H1 (cell line): ENCODE measurements at regions not wholly inside any gene's neighbourhood (a gene's known extent, or its start where the extent isn't known, plus 50 kb on each side); places are given as distances from the start of the nearest gene placed in this dataset.

Source experiments
- CTCF ChIA-PET: fragments of 300-600 bp; sonication (Branson Sonifier 250); formaldehyde crosslinking; loops from one replicate; lab custom pipeline; 2021; ENCODE audit not compliant: partially characterized antibody; lab: Charles Lee
- POLR2A ChIA-PET: fragments of 300-600 bp; sonication (Branson Sonifier 250); formaldehyde crosslinking; loops from one replicate; lab custom pipeline; 2021; ENCODE audit warnings: inconsistent platforms; ENCODE audit not compliant: partially characterized antibody; lab: Charles Lee
- DNase-seq, 2 experiments: peaks; one replicate each; pipeline versions ENCODE4 v3.0.0 to v3.0.0-alpha.2; 2010 to 2022; ENCODE audit warnings: low spot score in 2 of 2, low read depth in 1 of 2, mixed read lengths in 1 of 2
- FAIRE-seq: peaks from 2 replicates; lab custom pipeline; 2011; peaks lifted over from hg19 to GRCh38; lab: Jason Lieb, UNC
- H2AFZ ChIP-seq: 2 replicates; pipeline ENCODE4 v1.8.1; 2012; ENCODE audit warnings: low read length, inconsistent platforms
- H2AK5ac ChIP-seq: 2 replicates; pipeline ENCODE4 v1.6.1; 2013; ENCODE audit warnings: low read depth, low read length
- H2BK120ac ChIP-seq: replicated peaks from 2 replicates; pipeline ENCODE3; 2013; ENCODE audit warnings: low read depth, low read length, inconsistent platforms
- H2BK12ac ChIP-seq: 2 replicates; pipeline ENCODE4 v1.6.1; 2013; ENCODE audit warnings: low read depth, low read length
- H2BK15ac ChIP-seq: 2 replicates; pipeline ENCODE4 v1.6.1; 2013; ENCODE audit warnings: low read length
- H2BK20ac ChIP-seq: 2 replicates; pipeline ENCODE4 v1.6.1; 2013; ENCODE audit warnings: low read length
- H2BK5ac ChIP-seq: 2 replicates; pipeline ENCODE4 v1.6.1; 2013; ENCODE audit warnings: low read depth, low read length
- H3K14ac ChIP-seq: 2 replicates; pipeline ENCODE4 v1.6.1; 2013; ENCODE audit warnings: inconsistent platforms; ENCODE audit not compliant: insufficient read length
- H3K18ac ChIP-seq: 2 replicates; pipeline ENCODE4 v1.6.1; 2013; ENCODE audit warnings: low read length; ENCODE audit errors: extremely low read depth
- H3K23ac ChIP-seq: 2 replicates; pipeline ENCODE4 v1.6.1; 2013; ENCODE audit warnings: inconsistent platforms; ENCODE audit not compliant: insufficient read length
- H3K23me2 ChIP-seq: 2 replicates; pipeline ENCODE4 v1.6.1; 2013; ENCODE audit warnings: low read depth, low read length
- H3K27ac ChIP-seq: 2 replicates; pipeline ENCODE4 v1.6.1; 2011; ENCODE audit warnings: low read depth, low read length, inconsistent platforms
- H3K27me3 ChIP-seq, 4 experiments: replicated peaks in 1 of 4; 1 replicate in 1 of 4; 2 replicates in 3 of 4; pipeline versions ENCODE4 v1.6.1 to v1.8.1; 2011 to 2013; ENCODE audit warnings: low read length in 3 of 4, mild to moderate bottlenecking in 3 of 4, inconsistent platforms in 2 of 4, mixed read lengths in 2 of 4, moderate library complexity in 1 of 4; ENCODE audit not compliant: control insufficient read depth in 3 of 4, insufficient read depth in 3 of 4; ENCODE audit errors: extremely low read depth in 1 of 4
- H3K36me3 ChIP-seq, 4 experiments: 2 replicates each; pipeline versions ENCODE4 v1.6.1 to v1.8.1; 2011 to 2013; ENCODE audit warnings: mild to moderate bottlenecking in 4 of 4, low read length in 3 of 4, moderate library complexity in 2 of 4, control low read depth in 1 of 4, inconsistent platforms in 1 of 4; ENCODE audit not compliant: insufficient read depth in 4 of 4, control insufficient read depth in 2 of 4
- H3K4ac ChIP-seq: replicated peaks from 2 replicates; pipeline ENCODE3; 2013; ENCODE audit warnings: low read length, low read depth, mixed read lengths, inconsistent platforms; ENCODE audit not compliant: insufficient read length
- H3K4me1 ChIP-seq, 4 experiments: replicated peaks in 1 of 4; 1 replicate in 1 of 4; 2 replicates in 3 of 4; pipeline versions ENCODE4 v1.6.1 to v1.8.1; 2011 to 2013; ENCODE audit warnings: low read length in 3 of 4, inconsistent platforms in 2 of 4, mixed read lengths in 1 of 4; ENCODE audit not compliant: insufficient read depth in 4 of 4, control insufficient read depth in 3 of 4
- H3K4me2 ChIP-seq, 2 experiments: 2 replicates each; pipeline versions ENCODE4 v1.6.1 to v1.8.1; 2011 to 2013; ENCODE audit warnings: low read depth in 2 of 2, low read length in 2 of 2, control low read depth in 1 of 2, inconsistent platforms in 1 of 2, mild to moderate bottlenecking in 1 of 2; ENCODE audit not compliant: insufficient read depth in 1 of 2
- H3K4me3 ChIP-seq, 4 experiments: fragments of 200-600, 300-600 bp in 1 of 4; sonication (generic), shearing (Covaris generic), sonication (Bioruptor Twin) in 1 of 4; 2 replicates each; pipeline versions ENCODE4 v1.5.1 to v1.8.1; 2011 to 2016; ENCODE audit warnings: low read length in 4 of 4, low read depth in 3 of 4, control low read depth in 2 of 4, inconsistent platforms in 2 of 4, mild to moderate bottlenecking in 2 of 4, mixed read lengths in 1 of 4, moderate library complexity in 1 of 4; ENCODE audit not compliant: insufficient read depth in 2 of 4; ENCODE audit errors: extremely low read depth in 1 of 4
- H3K56ac ChIP-seq: replicated peaks from 2 replicates; pipeline ENCODE3; 2013; ENCODE audit warnings: low read depth, mild to moderate bottlenecking, mixed read lengths, low read length, inconsistent platforms; ENCODE audit not compliant: insufficient read length
- H3K79me1 ChIP-seq: 2 replicates; pipeline ENCODE4 v1.6.1; 2013; ENCODE audit warnings: low read depth, low read length, control low read depth
- H3K79me2 ChIP-seq, 2 experiments: 2 replicates each; pipeline versions ENCODE4 v1.6.1 to v1.8.1; 2012 to 2013; ENCODE audit warnings: low read length in 2 of 2, mild to moderate bottlenecking in 2 of 2, inconsistent platforms in 1 of 2; ENCODE audit not compliant: insufficient read depth in 2 of 2, control insufficient read depth in 1 of 2
- H3K9ac ChIP-seq, 4 experiments: replicated peaks in 1 of 4; 1 replicate in 1 of 4; 2 replicates in 3 of 4; pipeline versions ENCODE4 v1.6.1 to v1.8.1; 2011 to 2013; ENCODE audit warnings: low read depth in 3 of 4, low read length in 3 of 4, control low read depth in 2 of 4, mild to moderate bottlenecking in 2 of 4, moderate library complexity in 2 of 4, inconsistent platforms in 1 of 4; ENCODE audit errors: extremely low read depth in 1 of 4
- H3K9me3 ChIP-seq, 2 experiments: 2 replicates each; pipeline versions ENCODE4 v1.6.1 to v1.8.1; 2012 to 2013; ENCODE audit warnings: mild to moderate bottlenecking in 2 of 2, moderate library complexity in 2 of 2, control low read depth in 1 of 2, inconsistent platforms in 1 of 2, low read depth in 1 of 2, low read length in 1 of 2, mixed read lengths in 1 of 2; ENCODE audit not compliant: insufficient read depth in 2 of 2
- H4K20me1 ChIP-seq, 2 experiments: replicated peaks in 1 of 2; 2 replicates each; pipeline versions ENCODE3 to v1.8.1; 2011 to 2013; ENCODE audit warnings: inconsistent platforms in 2 of 2, low read length in 2 of 2, mild to moderate bottlenecking in 1 of 2; ENCODE audit not compliant: insufficient read depth in 2 of 2, control insufficient read depth in 1 of 2
- H4K5ac ChIP-seq: 2 replicates; pipeline ENCODE4 v1.6.1; 2013; ENCODE audit warnings: low read length, low read depth, mixed read lengths, inconsistent platforms; ENCODE audit not compliant: insufficient read length
- H4K8ac ChIP-seq: 2 replicates; pipeline ENCODE4 v1.8.0; 2013; ENCODE audit warnings: mild to moderate bottlenecking, moderate library complexity, low read length, inconsistent platforms; ENCODE audit not compliant: insufficient read depth; ENCODE audit errors: extremely low read depth
- H4K91ac ChIP-seq: replicated peaks from 2 replicates; pipeline ENCODE3; 2013; ENCODE audit warnings: low read length, mixed read lengths, inconsistent platforms; ENCODE audit not compliant: insufficient read length
- ATF2 ChIP-seq: IDR thresholded peaks from 2 replicates; pipeline ENCODE4 v1.6.1; 2012; ENCODE audit warnings: low read length, inconsistent platforms
- ATF3 ChIP-seq: IDR thresholded peaks from 2 replicates; pipeline ENCODE4 v1.6.1; 2011; ENCODE audit warnings: low read depth, mild to moderate bottlenecking, low read length; ENCODE audit not compliant: insufficient read depth
- CHD2 ChIP-seq: IDR thresholded peaks from 2 replicates; pipeline ENCODE4 v1.6.1; 2012; ENCODE audit warnings: low read length, improper control_type of control experiment
- CTBP2 ChIP-seq: IDR thresholded peaks from 2 replicates; pipeline ENCODE4 v1.7.0; 2011; ENCODE audit warnings: borderline replicate concordance, mild to moderate bottlenecking, moderate library complexity, mixed read lengths, low read length; ENCODE audit not compliant: insufficient read depth, insufficient read length
- CTCF ChIP-seq, 3 experiments: IDR thresholded peaks; 1 replicate in 2 of 3; 2 replicates in 1 of 3; pipeline versions ENCODE4 v1.5.1 to v1.6.1; 2011; ENCODE audit warnings: low read length in 3 of 3, mild to moderate bottlenecking in 3 of 3, inconsistent platforms in 2 of 3, low read depth in 1 of 3, moderate library complexity in 1 of 3; ENCODE audit not compliant: insufficient read depth in 1 of 3; ENCODE audit errors: control extremely low read depth in 1 of 3
- EP300 ChIP-seq, 2 experiments: IDR thresholded peaks; 1 replicate in 1 of 2; 2 replicates in 1 of 2; pipeline ENCODE4 v1.6.1; 2011 to 2012; ENCODE audit warnings: low read depth in 2 of 2, low read length in 2 of 2, mild to moderate bottlenecking in 2 of 2, borderline replicate concordance in 1 of 2, inconsistent platforms in 1 of 2, moderate library complexity in 1 of 2
- KDM5A ChIP-seq: fragments of 200-600 bp; IDR thresholded peaks from 2 replicates; pipeline ENCODE4 v1.7.1; 2012; ENCODE audit warnings: mild to moderate bottlenecking, low read length, inconsistent platforms, mixed read lengths
- SRF ChIP-seq: IDR thresholded peaks from 2 replicates; pipeline ENCODE4 v1.6.1; 2011; ENCODE audit warnings: mild to moderate bottlenecking, low read depth, low read length, moderate library complexity
- WGBS, 2 experiments: shearing (Covaris generic) in 1 of 2; methylation state at CpG; one replicate each; pipeline versions ENCODE4 v1.1.6 to v1.1.7; 2013 to 2015; ENCODE audit warnings: low lambda C conversion rate in 2 of 2, mixed read lengths in 2 of 2, inconsistent platforms in 1 of 2, low coverage in 1 of 2, missing lambda C conversion rate in 1 of 2; ENCODE audit not compliant: insufficient replicate concordance in 2 of 2, insufficient coverage in 1 of 2, insufficient read length in 1 of 2; ENCODE audit errors: extremely low coverage in 1 of 2, missing lambda C conversion rate in 1 of 2; 5-methylcytosine and 5-hydroxymethylcytosine counted together

GRCh38 chr7:153524070-153524601 lies 528.1 kb upstream of the DPP6 start:
- Histone ChIP-seq H3K9ac (no peak overlapping the region), H2BK15ac (no peak overlapping the region), H3K4me2 (no peak overlapping the region), H2AFZ (no peak overlapping the region), H3K36me3 (no peaks in the 10 kb centered on the region), H4K8ac (no peak overlapping the region; the same call in 1 of the 2 replicates), H4K5ac (no peak overlapping the region), H3K27ac (no peak overlapping the region), H3K79me2 (no peaks in the 10 kb centered on the region), H3K4ac (no peak overlapping the region), H2BK12ac (no peak overlapping the region), H3K27me3 (no peaks in the 10 kb centered on the region; a peak in 1 of 7 replicates), H3K79me1 (no peaks in the 10 kb centered on the region), H3K9me3 (peaks cover 16 to 60% of the 10 kb centered on the region in 2 experiments; a peak in 3 of 4 replicates), H3K56ac (no peak overlapping the region), H4K20me1 (no peaks in the 10 kb centered on the region), H2AK5ac (no peak overlapping the region), H2BK20ac (no peak overlapping the region), H3K23ac (no peak overlapping the region), H3K4me3 (no peak overlapping the region), H3K14ac (no peak overlapping the region), H3K23me2 (no peaks in the 10 kb centered on the region; the same call in 1 of the 2 replicates), H3K18ac (no peak overlapping the region), H3K4me1 (no peaks in the 10 kb centered on the region; a peak in 1 of 7 replicates), H4K91ac (no peak overlapping the region), H2BK120ac (no peak overlapping the region), H2BK5ac (no peak overlapping the region)
- 73% methylated on average over 9 of the region's 9 CpGs; no CpG with 5 or more reads in 1 of the 2 experiments for WGBS, 2 experiments
- ChIA-PET CTCF (interaction anchor here (0.9 kb wide), 1 partner anchor 141 kb away, joined by 4 read pairs; no protein-coding TSS in a partner anchor), POLR2A (no interaction called here)
- DNase-seq (no peak), FAIRE-seq (no peak)
- TF ChIP-seq EP300 (IDR thresholded peaks at IDR 0.05; ENCODE audit: borderline replicate concordance in 1 of 2, low read depth in 2 of 2, low read length in 2 of 2) (no peak), KDM5A (no peak), CTBP2 (no peak), CTCF (IDR thresholded peaks at IDR 0.05; ENCODE audit: control extremely low read depth in 1 of 3, insufficient read depth in 1 of 3, low read depth in 1 of 3, low read length in 3 of 3) (no peak), CHD2 (no peak), ATF3 (no peak), ATF2 (no peak), SRF (no peak)
